Stomach (tissue), 8 donors: ENCODE measurements at regions not wholly inside any gene's neighbourhood (a gene's known extent, or its start where the extent isn't known, plus 50 kb on each side); places are given as distances from the start of the nearest gene placed in this dataset.

ENCODE experiments used
- DNase-seq, 2 donors: peaks; one replicate each; pipeline versions ENCODE4 v3.0.0 to v3.0.0-alpha.2; 2013 to 2019
- H3K27ac ChIP-seq, 5 donors: fragments of 200-600 bp in 4 of 5; sonication (generic) in 4 of 5; one replicate each; pipeline ENCODE4 v1.5.1; 2013 to 2019; ENCODE audit warnings: mild to moderate bottlenecking in 1 of 5, moderate library complexity in 1 of 5
- H3K27me3 ChIP-seq, 3 donors: fragments of 200-600 bp; sonication (generic); one replicate each; pipeline ENCODE4 v1.5.1; 2017 to 2019; ENCODE audit warnings: mixed run types in 1 of 3
- H3K36me3 ChIP-seq, 4 donors: fragments of 200-600 bp; sonication (generic); 1 replicate in 3 of 4; 2 replicates in 1 of 4; pipeline ENCODE4 v1.5.1; 2016 to 2019
- H3K4me1 ChIP-seq, 4 donors: fragments of 200-600 bp; sonication (generic); one replicate each; pipeline ENCODE4 v1.5.1; 2016 to 2019
- H3K4me3 ChIP-seq, 4 donors: fragments of 200-600 bp; sonication (generic) in 3 of 4; one replicate each; pipeline ENCODE4 v1.5.1; 2016 to 2019; ENCODE audit warnings: mild to moderate bottlenecking in 1 of 4
- H3K9me3 ChIP-seq, 4 donors: fragments of 200-600 bp; sonication (generic); one replicate each; pipeline ENCODE4 v1.5.1; 2016 to 2019
- CTCF ChIP-seq, 7 experiments: fragments of 450-650 bp in 4 of 7; fragments of 200-600 bp in 3 of 7; sonication (generic) in 3 of 7; IDR thresholded peaks; one replicate each; pipeline ENCODE4 v1.5.1; 2016 to 2019; ENCODE audit warnings: antibody characterized with exemption in 7 of 7, control low read depth in 2 of 7, mild to moderate bottlenecking in 1 of 7
- EP300 ChIP-seq: sonication (generic); formaldehyde crosslinking; IDR thresholded peaks from one replicate; pipeline ENCODE4 v1.6.1; 2017; ENCODE audit warnings: antibody characterized with exemption
- POLR2A ChIP-seq, 4 donors: fragments of 450-650 bp; IDR thresholded peaks; one replicate each; pipeline ENCODE4 v1.6.1; 2016; ENCODE audit warnings: antibody characterized with exemption in 4 of 4, control low read depth in 2 of 4, mild to moderate bottlenecking in 1 of 4, moderate library complexity in 1 of 4
- POLR2AphosphoS5 ChIP-seq, 3 donors: sonication (generic); formaldehyde crosslinking; IDR thresholded peaks; one replicate each; pipeline ENCODE4 v1.6.1; 2016; ENCODE audit warnings: antibody characterized with exemption in 3 of 3
- WGBS, 5 donors: extraction: QIAGEN DNeasy Blood & Tissue Kit in 3 of 5; methylation state at CpG; one replicate each; pipeline versions ENCODE4 v1.1.5 to v1.1.7; 2013 to 2018; 5-methylcytosine and 5-hydroxymethylcytosine counted together
- intact Hi-C: fragments of 100-400 bp; cut with DNase I; formaldehyde crosslinking; loops from one replicate; pipeline ENCODE4 v1.15.1; 2023; ENCODE audit warnings: low total_unique reads
- donor health status: healthy with polysubstance abuse.
- donor health status: Bipolar disorder and iron deficiency.
- donor health status: healthy.

- DNase-seq: no peak
- no peak overlapping the region for H3K4me3 ChIP-seq
- no peaks in the 10 kb centered on the region for H3K4me1 ChIP-seq
- no peaks in the 10 kb centered on the region for H3K9me3 ChIP-seq
- H3K36me3 ChIP-seq: no peaks in the 10 kb centered on the region
- no peak overlapping the region for H3K27ac ChIP-seq
- intact Hi-C loops: no loop called here
- TF ChIP-seq CTCF (IDR thresholded peaks at IDR 0.05) (no peak), POLR2A (IDR thresholded peaks at IDR 0.05) (no peak), EP300 (no peak), POLR2AphosphoS5 (IDR thresholded peaks at IDR 0.05) (no peak)
- WGBS, 5 donors: 89 to 97% (median 93%) methylated on average over 5 of the region's 5 CpGs
- no peaks in the 10 kb centered on the region for H3K27me3 ChIP-seq
These were observed 94.8 kb downstream of the BMP4 start for GRCh38 chr14:53861781-53862180.

GRCh38 chr14:53858345-53858684 is 98.3 kb downstream of the BMP4 start:
- Histone ChIP-seq H3K27ac (no peak overlapping the region), H3K36me3 (no peaks in the 10 kb centered on the region), H3K4me3 (no peak overlapping the region), H3K27me3 (no peaks in the 10 kb centered on the region), H3K9me3 (no peaks in the 10 kb centered on the region), H3K4me1 (no peaks in the 10 kb centered on the region)
- intact Hi-C loops: no loop called here
- WGBS, 5 donors: 43 to 71% (median 45%) methylated on average over 1 of the region's 1 CpG
- no peak for TF ChIP-seq POLR2A (IDR thresholded peaks at IDR 0.05)
- no peak for TF ChIP-seq POLR2AphosphoS5 (IDR thresholded peaks at IDR 0.05)
- TF ChIP-seq CTCF (IDR thresholded peaks at IDR 0.05): no peak
- no peak for DNase-seq

GRCh38 chr14:53857625-53858344 is 98.8 kb downstream of the BMP4 start:
- Histone ChIP-seq H3K9me3 (no peaks in the 10 kb centered on the region), H3K36me3 (no peaks in the 10 kb centered on the region), H3K4me3 (no peak overlapping the region), H3K4me1 (no peaks in the 10 kb centered on the region), H3K27ac (no peak overlapping the region), H3K27me3 (no peaks in the 10 kb centered on the region)
- 76 to 82% (median 81%) methylated on average over 5 of the region's 5 CpGs for WGBS, 5 donors
- no peak for DNase-seq
- TF ChIP-seq POLR2AphosphoS5 (IDR thresholded peaks at IDR 0.05) (no peak), POLR2A (IDR thresholded peaks at IDR 0.05) (no peak), CTCF (IDR thresholded peaks at IDR 0.05) (no peak)
- intact Hi-C loops: no loop called here

- Histone ChIP-seq H3K27ac (no peak overlapping the region), H3K4me1 (peaks cover 0 to 9% (median 1%) of the 10 kb centered on the region in 4 donors), H3K36me3 (no peaks in the 10 kb centered on the region), H3K4me3 (no peak overlapping the region), H3K27me3 (no peaks in the 10 kb centered on the region), H3K9me3 (no peaks in the 10 kb centered on the region)
- no peak for DNase-seq
- 44 to 70% (median 47%) methylated on average over 2 of the region's 2 CpGs for WGBS, 5 donors
- TF ChIP-seq POLR2A (IDR thresholded peaks at IDR 0.05) (no peak), CTCF (IDR thresholded peaks at IDR 0.05) (no peak), EP300 (no peak), POLR2AphosphoS5 (IDR thresholded peaks at IDR 0.05) (no peak)
- intact Hi-C loops: no loop called here
These were observed 101.1 kb downstream of the BMP4 start for GRCh38 chr14:53855574-53855973.
